GM12801 (cell line): ENCODE measurements at regions not wholly inside any gene's neighbourhood (a gene's known extent, or its start where the extent isn't known, plus 50 kb on each side); places are given as distances from the start of the nearest gene placed in this dataset.

Experiments used
- CTCF ChIP-seq: IDR thresholded peaks from one replicate; pipeline ENCODE4 v1.5.1; 2011; ENCODE audit warnings: control low read depth; ENCODE audit not compliant: insufficient read length; ENCODE audit errors: extremely low read depth

DNA sequence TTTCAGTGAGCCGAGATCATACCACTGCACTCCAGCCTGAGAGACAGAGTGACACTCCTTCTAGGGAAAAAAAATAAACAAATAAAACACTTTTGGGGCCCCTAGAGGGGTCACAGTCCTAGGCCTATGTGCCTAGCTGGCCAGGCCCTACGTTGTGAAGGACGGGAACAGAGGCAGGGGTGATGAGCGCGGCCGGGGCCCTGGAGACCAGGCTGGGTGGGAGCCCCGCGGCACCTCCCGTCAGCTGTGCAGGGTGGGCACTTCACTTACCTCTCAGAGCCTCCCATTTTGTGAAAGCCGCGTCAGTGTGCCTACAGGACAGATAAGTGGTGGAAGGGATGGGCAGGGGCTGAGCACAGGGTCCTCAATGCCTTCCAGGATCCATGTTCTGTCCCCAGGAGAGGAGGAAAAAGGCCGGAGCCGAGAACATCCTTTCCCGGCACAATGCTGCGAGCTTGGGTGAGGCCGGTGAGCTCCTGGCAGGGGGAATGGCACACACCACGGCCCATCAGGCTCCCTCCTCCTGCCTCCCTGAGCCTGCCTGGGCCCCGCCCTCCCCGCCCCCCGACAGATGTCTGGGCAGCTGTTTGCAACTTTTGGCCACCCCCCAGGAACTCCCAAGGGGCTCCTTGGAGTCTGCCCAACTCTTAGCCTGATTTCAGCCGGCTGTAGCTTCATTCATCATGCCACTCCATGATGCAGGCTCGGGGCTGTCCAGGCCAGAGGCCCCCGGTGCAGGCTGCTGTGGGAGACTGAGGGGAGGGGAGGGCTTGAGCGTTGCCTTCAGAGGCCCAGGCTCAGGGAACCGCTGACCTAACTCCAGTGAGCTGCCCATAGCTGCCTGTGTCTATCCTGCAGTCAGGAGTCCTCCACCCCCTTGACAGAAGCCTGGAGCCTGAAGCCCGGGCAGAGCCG lies 196.5 kb downstream of the TFCP2L1 start:
- no peak for TF ChIP-seq CTCF

GRCh38 chr2:121089166-121089510 lies 195.9 kb downstream of the TFCP2L1 start:
- TF ChIP-seq CTCF = no peak

DNA sequence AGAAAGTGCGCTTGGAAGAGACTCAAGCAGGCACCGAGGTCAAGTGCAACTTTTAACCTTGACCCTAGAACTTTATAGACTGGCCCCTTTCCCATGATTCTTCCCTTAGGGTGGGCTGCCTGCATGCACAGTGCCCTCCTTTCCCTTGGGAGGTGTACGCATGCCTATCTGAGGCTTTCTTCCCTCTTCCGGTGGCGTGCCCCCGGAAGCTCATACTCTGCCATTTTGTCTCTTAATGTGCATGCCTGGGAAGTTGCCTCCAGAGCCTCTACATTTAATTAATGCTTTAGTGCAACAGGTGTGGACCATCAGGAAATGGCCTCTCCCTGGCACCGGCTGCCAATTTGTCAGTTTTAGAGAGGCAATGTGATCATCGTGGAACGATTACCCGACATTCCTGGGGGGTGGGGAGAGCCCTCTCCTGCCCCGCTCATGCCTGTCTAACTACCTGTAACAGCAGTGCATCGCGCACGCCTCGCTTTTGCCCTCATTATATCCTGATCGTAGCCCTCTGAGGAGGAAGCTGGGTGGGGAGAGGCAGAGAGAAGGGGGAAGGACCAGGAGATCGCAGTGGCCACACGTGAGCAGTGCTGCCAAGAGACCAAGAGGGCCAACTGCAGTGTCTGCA lies 194.8 kb downstream of the TFCP2L1 start:
- no peak for TF ChIP-seq CTCF

DNA sequence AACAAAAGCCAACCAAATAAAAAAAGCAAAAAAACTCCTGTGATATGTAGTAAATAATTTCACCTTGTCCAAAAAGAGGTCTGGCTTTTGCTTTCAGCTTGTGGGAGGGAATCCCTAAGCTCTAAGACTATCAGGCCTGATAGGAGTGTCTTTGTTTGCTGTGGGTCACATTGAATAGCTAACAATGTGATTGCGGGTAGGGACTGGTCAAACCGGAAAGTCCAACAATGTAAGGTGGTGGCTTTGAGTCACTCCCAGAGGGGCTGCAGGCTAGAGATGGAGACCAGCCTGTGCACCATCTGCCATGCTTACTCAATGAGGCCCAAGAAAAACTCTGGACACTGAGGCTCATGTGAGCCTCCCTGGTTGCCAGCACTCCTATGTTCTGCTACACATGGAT lies 192.9 kb downstream of the TFCP2L1 start:
- no peak for TF ChIP-seq CTCF

GRCh38 chr2:121093692-121094091 lies 191.3 kb downstream of the TFCP2L1 start:
- no peak for TF ChIP-seq CTCF

DNA sequence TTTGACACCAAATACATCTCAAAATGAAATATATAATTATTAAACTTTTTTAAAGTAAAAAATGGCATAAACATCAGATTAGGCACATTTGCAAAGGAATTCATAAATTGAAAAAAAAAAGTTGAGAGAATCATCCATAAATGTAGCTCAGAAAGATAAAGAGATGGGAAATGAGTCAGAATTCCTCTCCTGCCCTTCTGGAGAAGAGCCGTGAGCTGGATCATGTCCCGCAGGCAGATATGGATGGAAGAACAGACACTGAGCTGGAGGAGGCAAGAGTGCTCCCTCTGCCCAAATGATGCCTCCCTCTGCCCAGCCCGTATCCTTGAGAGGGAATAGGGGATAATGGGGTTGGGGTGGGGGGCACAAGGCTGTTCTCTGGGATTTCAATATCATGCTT lies 190.9 kb downstream of the TFCP2L1 start:
- TF ChIP-seq CTCF = no peak

GRCh38 chr2:121094845-121095244 lies 190.2 kb downstream of the TFCP2L1 start:
- no peak for TF ChIP-seq CTCF
